Nephron progenitor cell (in vitro differentiated cells): ENCODE measurements at regions not wholly inside any gene's neighbourhood (a gene's known extent, or its start where the extent isn't known, plus 50 kb on each side); places are given as distances from the start of the nearest gene placed in this dataset.
A peak's percentile ranks its signal among the peaks of the same experiment; 100 is the strongest.

Experiments
- DNase-seq: peaks from one replicate; pipeline ENCODE4 v3.0.0; 2021
- H3K27ac Mint-ChIP-seq: 2 replicates; pipeline ENCODE4 v1.8.0; 2021; ENCODE audit warnings: mild to moderate bottlenecking, moderate library complexity, mixed read lengths
- H3K27me3 Mint-ChIP-seq: 2 replicates; pipeline ENCODE4 v1.8.0; 2021; ENCODE audit warnings: mild to moderate bottlenecking, low read depth, mixed read lengths; ENCODE audit not compliant: poor library complexity
- H3K36me3 Mint-ChIP-seq: 2 replicates; pipeline ENCODE4 v1.8.0; 2021; ENCODE audit warnings: low read depth, mixed read lengths
- H3K4me1 Mint-ChIP-seq: 2 replicates; pipeline ENCODE4 v1.8.0; 2021; ENCODE audit warnings: mixed read lengths
- H3K4me3 Mint-ChIP-seq: 2 replicates; pipeline ENCODE4 v1.8.0; 2021; ENCODE audit warnings: mild to moderate bottlenecking, moderate library complexity, mixed read lengths
- H3K9me3 Mint-ChIP-seq: 2 replicates; pipeline ENCODE4 v1.8.0; 2021; ENCODE audit warnings: mild to moderate bottlenecking, moderate library complexity, mixed read lengths
- TF ChIP-seq, protein P1 (sequence below): fragments of 200-600 bp; sonication (generic); IDR thresholded peaks from 2 replicates; pipeline ENCODE4 v1.5.0; 2021; ENCODE audit warnings: antibody characterized with exemption

DNA sequence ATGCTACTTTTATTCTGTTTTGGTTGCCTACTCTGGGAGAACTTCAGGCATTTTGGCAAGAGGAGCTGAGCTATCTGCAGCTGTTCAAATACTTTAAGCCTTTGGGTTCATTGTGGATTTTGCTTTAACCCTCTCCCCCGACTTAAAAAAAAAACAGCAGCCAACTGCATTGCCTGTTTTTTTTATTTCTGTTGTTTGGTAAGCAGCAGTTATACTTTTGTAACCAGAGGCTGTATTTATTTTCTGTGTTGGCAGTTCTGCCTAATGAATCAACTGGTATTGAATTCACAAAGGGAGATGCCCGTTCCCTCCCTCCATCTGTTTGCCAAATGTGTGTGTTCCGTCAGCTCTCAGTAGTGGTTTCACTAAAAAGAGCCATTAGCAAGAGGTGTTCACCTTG is 484.0 kb downstream of the UTRN start:
- Mint-ChIP-seq H3K27me3 (no peaks in the 10 kb centered on the region), H3K27ac (peak overlapping the region; percentile 81)

DNA sequence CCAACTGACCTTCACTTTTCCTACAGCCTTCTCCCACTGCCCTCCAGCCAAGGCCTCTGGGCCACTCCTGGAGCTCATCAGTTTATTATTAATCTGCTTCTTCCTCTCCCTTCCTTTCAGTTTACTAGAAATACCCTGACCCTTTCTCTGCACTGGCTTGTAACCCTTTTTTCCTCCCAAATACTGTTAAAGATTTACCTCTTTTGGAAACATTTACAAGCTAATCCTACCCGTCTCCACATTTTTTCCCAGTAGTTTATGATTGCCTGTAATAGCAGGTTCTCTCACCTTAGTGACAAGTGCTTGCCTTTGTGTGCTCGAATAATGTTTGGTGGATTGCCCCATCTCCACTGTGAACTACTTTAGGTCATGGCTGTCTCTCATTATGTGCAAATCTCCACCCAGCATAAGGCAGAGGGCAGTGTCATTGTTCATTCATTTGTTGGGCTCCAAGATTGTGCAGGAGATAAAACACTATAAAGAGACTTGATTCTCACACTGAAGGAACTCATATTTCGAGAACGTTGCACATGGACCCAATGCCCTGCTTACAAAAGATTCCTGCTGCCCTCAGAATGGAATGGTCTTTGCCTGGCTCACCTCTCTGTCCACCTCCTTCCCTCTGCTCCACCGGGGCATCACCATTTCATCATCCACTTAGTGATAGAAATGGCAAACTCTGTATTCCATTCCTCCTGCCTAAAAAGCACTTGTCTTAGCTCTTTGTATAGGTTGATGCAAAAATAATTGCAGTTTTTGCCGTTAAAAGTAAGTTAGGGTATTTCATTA is 491.1 kb downstream of the UTRN start:
- Mint-ChIP-seq H3K4me3 (no peak overlapping the region), H3K36me3 (peaks cover 43% of the 10 kb centered on the region), H3K27me3 (no peaks in the 10 kb centered on the region), H3K9me3 (no peaks in the 10 kb centered on the region), H3K27ac (peak overlapping the region; percentile 57), H3K4me1 (peaks cover 12% of the 10 kb centered on the region)
- TF ChIP-seq, protein P1, sequence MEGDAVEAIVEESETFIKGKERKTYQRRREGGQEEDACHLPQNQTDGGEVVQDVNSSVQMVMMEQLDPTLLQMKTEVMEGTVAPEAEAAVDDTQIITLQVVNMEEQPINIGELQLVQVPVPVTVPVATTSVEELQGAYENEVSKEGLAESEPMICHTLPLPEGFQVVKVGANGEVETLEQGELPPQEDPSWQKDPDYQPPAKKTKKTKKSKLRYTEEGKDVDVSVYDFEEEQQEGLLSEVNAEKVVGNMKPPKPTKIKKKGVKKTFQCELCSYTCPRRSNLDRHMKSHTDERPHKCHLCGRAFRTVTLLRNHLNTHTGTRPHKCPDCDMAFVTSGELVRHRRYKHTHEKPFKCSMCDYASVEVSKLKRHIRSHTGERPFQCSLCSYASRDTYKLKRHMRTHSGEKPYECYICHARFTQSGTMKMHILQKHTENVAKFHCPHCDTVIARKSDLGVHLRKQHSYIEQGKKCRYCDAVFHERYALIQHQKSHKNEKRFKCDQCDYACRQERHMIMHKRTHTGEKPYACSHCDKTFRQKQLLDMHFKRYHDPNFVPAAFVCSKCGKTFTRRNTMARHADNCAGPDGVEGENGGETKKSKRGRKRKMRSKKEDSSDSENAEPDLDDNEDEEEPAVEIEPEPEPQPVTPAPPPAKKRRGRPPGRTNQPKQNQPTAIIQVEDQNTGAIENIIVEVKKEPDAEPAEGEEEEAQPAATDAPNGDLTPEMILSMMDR, result no peak
- no peak for DNase-seq

More for the DNA sequence above, 484.0 kb downstream of the UTRN start:
- TF ChIP-seq, protein P1, result no peak
- no peak for DNase-seq
- H3K36me3 Mint-ChIP-seq, result peaks cover 27% of the 10 kb centered on the region
- peaks cover 8% of the 10 kb centered on the region for H3K4me1 Mint-ChIP-seq
- no peaks in the 10 kb centered on the region for H3K9me3 Mint-ChIP-seq
- H3K4me3 Mint-ChIP-seq, result no peak overlapping the region

DNA sequence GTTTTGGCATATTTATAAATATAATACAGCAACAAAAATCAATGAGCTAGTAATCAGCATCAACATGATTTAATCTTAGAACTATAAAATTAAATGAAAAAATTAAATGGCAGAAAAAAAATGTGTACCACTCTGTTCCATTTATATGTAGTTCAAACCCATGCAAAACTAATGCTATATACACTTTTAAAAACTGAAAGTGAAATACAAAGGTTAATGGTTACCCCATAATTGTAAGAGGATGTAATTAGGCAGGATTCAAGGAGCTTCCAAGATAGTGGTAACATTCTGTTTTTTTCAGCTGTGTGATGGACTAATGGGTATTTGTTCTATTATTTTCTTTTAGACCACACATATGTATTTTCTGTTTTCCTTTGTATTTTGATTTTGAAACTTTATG is 492.1 kb downstream of the UTRN start:
- TF ChIP-seq, protein P1, result no peak
- Mint-ChIP-seq H3K27me3 (no peaks in the 10 kb centered on the region), H3K27ac (no peak overlapping the region), H3K36me3 (peaks cover 43% of the 10 kb centered on the region), H3K9me3 (no peaks in the 10 kb centered on the region), H3K4me1 (peaks cover 12% of the 10 kb centered on the region), H3K4me3 (no peak overlapping the region)
- DNase-seq, result no peak

DNA sequence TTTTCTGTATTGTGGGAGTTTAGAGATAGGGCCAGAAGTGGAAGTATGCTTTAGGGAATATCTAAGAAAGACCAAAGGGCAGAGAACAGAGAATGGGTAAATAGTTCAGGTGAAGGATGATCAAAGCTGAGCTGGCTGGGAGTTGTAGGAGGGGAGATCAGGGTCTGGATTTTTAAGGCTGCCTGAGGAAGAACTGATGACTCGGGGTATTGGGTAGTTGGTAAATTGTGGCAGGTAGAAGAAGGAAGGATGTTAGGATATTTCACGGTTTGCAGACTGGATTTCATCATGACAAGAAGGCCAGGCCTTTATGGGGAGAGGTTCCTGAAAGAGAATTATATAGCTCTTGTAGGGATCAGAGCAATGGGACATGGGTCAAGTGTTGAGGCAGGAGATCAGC is 492.9 kb downstream of the UTRN start:
- DNase-seq, result no peak
- H3K27me3 Mint-ChIP-seq, result no peaks in the 10 kb centered on the region
- no peaks in the 10 kb centered on the region for H3K9me3 Mint-ChIP-seq
- peaks cover 39% of the 10 kb centered on the region for H3K36me3 Mint-ChIP-seq
- peaks cover 12% of the 10 kb centered on the region for H3K4me1 Mint-ChIP-seq
- TF ChIP-seq, protein P1, result no peak
- H3K4me3 Mint-ChIP-seq, result no peak overlapping the region
- H3K27ac Mint-ChIP-seq, result peak overlapping the region; percentile 64

DNA sequence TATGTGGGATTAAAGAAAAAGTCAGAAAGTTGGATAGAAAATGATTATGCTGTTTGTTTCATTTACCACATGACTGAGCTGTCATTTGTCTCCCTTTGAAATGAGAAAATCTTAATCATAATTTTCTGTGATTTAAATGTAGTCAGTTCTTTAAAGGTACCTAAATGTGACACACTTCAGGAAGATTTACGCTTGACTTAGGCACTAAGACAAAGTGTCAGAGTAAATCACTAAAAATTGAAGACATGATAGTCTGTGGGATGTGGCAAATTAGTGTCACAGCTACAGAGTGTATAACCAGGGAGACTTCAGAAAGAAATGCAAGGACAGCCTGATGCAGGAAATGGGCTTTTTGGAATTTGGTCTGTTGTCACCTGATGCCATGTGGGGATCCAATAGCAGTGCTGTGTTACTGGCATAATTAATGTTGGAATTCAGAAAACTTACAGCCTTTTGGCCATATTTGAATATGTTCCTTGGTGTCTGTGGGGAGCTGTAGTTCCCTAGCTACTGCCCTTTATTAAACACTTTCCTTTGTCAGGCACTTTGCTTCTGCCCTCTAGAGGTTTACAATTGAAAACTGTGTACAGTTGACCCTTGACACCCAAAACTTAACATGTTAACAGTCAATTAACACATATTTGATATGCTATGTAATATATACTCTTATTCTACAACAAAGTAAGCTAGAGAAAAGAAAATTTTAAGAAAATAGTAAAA is 493.8 kb downstream of the UTRN start:
- H3K27me3 Mint-ChIP-seq, result no peaks in the 10 kb centered on the region
- TF ChIP-seq, protein P1, result no peak
- DNase-seq, result no peak
- H3K4me1 Mint-ChIP-seq, result peaks cover 12% of the 10 kb centered on the region
- H3K27ac Mint-ChIP-seq, result no peak overlapping the region
- H3K4me3 Mint-ChIP-seq, result no peak overlapping the region
- no peaks in the 10 kb centered on the region for H3K9me3 Mint-ChIP-seq
- H3K36me3 Mint-ChIP-seq, result peaks cover 30% of the 10 kb centered on the region
